CD4-positive, alpha-beta T cell (primary cell): ENCODE measurements at regions not wholly inside any gene's neighbourhood (a gene's known extent, or its start where the extent isn't known, plus 50 kb on each side); places are given as distances from the start of the nearest gene placed in this dataset.

Source experiments
- ATAC-seq: fragments of 200-7000 bp; cut with Tn5 transposase; one replicate; pipeline ENCODE4 v1.10.0; 2022; ENCODE audit warnings: mild to moderate bottlenecking; ENCODE audit not compliant: poor library complexity
- CTCF ChIA-PET: fragments of 350-600 bp; sonication (Branson Sonifier 250); formaldehyde crosslinking; loops from one replicate; lab custom pipeline; 2021; ENCODE audit warnings: antibody characterized with exemption, inconsistent platforms; lab: Charles Lee
- POLR2A ChIA-PET: fragments of 350-600 bp; sonication (Branson Sonifier 250); formaldehyde crosslinking; loops from one replicate; lab custom pipeline; 2021; ENCODE audit warnings: antibody characterized with exemption, inconsistent platforms; lab: Charles Lee
- DNase-seq, 14 experiments: peaks; one replicate each; pipeline ENCODE4 v3.0.0-alpha.2; 2013 to 2020; ENCODE audit warnings: mixed read lengths in 2 of 14
- H3K27ac ChIP-seq, 2 donors: one replicate each; pipeline versions ENCODE4 v1.5.1 to v1.7.0; 2013; ENCODE audit warnings: low read length in 2 of 2, low read depth in 1 of 2, mild to moderate bottlenecking in 1 of 2
- H3K27me3 ChIP-seq, 2 experiments: 1 replicate in 1 of 2; 2 replicates in 1 of 2; pipeline versions ENCODE4 v1.6.1 to v1.7.0; 2013; ENCODE audit warnings: low read length in 2 of 2, control low read depth in 1 of 2, mild to moderate bottlenecking in 1 of 2, moderate library complexity in 1 of 2; ENCODE audit not compliant: insufficient read depth in 2 of 2, control insufficient read depth in 1 of 2
- H3K36me3 ChIP-seq: one replicate; pipeline ENCODE4 v1.6.1; 2013; ENCODE audit warnings: low read length, control low read depth; ENCODE audit not compliant: insufficient read depth
- H3K4me1 ChIP-seq: one replicate; pipeline ENCODE4 v1.6.1; 2013; ENCODE audit warnings: low read length, control low read depth; ENCODE audit not compliant: insufficient read depth
- H3K4me3 ChIP-seq: one replicate; pipeline ENCODE4 v1.5.1; 2013; ENCODE audit warnings: mild to moderate bottlenecking, low read length, moderate library complexity
- H3K9me3 ChIP-seq, 2 experiments: 1 replicate in 1 of 2; 2 replicates in 1 of 2; pipeline versions ENCODE4 v1.6.1 to v1.7.0; 2013; ENCODE audit warnings: low read length in 2 of 2, mild to moderate bottlenecking in 2 of 2, control low read depth in 1 of 2, moderate library complexity in 1 of 2; ENCODE audit not compliant: control insufficient read depth in 1 of 2, insufficient read depth in 1 of 2
- H3K27ac Mint-ChIP-seq: one replicate; pipeline ENCODE4 v1.8.0; 2020; ENCODE audit warnings: mixed read lengths
- H3K27me3 Mint-ChIP-seq: one replicate; pipeline ENCODE4 v1.8.0; 2021; ENCODE audit warnings: mixed read lengths
- H3K36me3 Mint-ChIP-seq: one replicate; pipeline ENCODE4 v1.8.0; 2021; ENCODE audit warnings: low read depth, mixed read lengths
- H3K4me1 Mint-ChIP-seq: one replicate; pipeline ENCODE4 v1.8.0; 2021; ENCODE audit warnings: low read depth, mixed read lengths
- H3K4me3 Mint-ChIP-seq: one replicate; pipeline ENCODE4 v1.8.0; 2020; ENCODE audit warnings: mild to moderate bottlenecking, mixed read lengths
- H3K9me3 Mint-ChIP-seq: one replicate; pipeline ENCODE4 v1.8.0; 2020; ENCODE audit warnings: mixed read lengths
- CTCF ChIP-seq: fragments of 200-600 bp; IDR thresholded peaks from one replicate; pipeline ENCODE4 v1.8.0; 2022; ENCODE audit warnings: antibody characterized with exemption, mild to moderate bottlenecking
- intact Hi-C, 2 experiments: fragments of 100-400 bp; cut with DNase I in 1 of 2; cut with micrococcal nuclease in 1 of 2; formaldehyde crosslinking; loops; one replicate each; pipeline versions ENCODE4 v1.15.1 to v1.9.0; 2023 to 2025; cut with DNase I, micrococcal nuclease

GRCh38 chr1:194024659-194025058, 838.2 kb upstream of the B3GALT2 start:
- Mint-ChIP-seq H3K4me1 (peaks cover 5% of the 10 kb centered on the region), H3K27me3 (no peaks in the 10 kb centered on the region), H3K9me3 (peaks cover 2% of the 10 kb centered on the region), H3K27ac (no peak overlapping the region), H3K4me3 (no peak overlapping the region), H3K36me3 (no peaks in the 10 kb centered on the region)
- intact Hi-C loops, result no loop called here
- Histone ChIP-seq H3K36me3 (no peaks in the 10 kb centered on the region), H3K4me1 (no peaks in the 10 kb centered on the region), H3K9me3 (no peaks in the 10 kb centered on the region), H3K4me3 (no peak overlapping the region), H3K27ac (no peak overlapping the region), H3K27me3 (no peaks in the 10 kb centered on the region)
- DNase-seq (no peak), ATAC-seq (no peak)
- ChIA-PET CTCF (no interaction called here), POLR2A (interaction anchor here (0.6 to 1.1 kb wide), 3 partner anchors 21 to 332 kb away, joined by 3 to 4 read pairs (median 3); no protein-coding TSS in a partner anchor)
- TF ChIP-seq CTCF, result no peak

- DNase-seq, result no peak
- intact Hi-C loops, result no loop called here
- POLR2A ChIA-PET, result no interaction called here
- Mint-ChIP-seq H3K36me3 (no peaks in the 10 kb centered on the region), H3K4me1 (no peaks in the 10 kb centered on the region), H3K27me3 (no peaks in the 10 kb centered on the region), H3K27ac (no peak overlapping the region), H3K9me3 (peaks cover 5% of the 10 kb centered on the region), H3K4me3 (no peak overlapping the region)
- Histone ChIP-seq H3K4me1 (no peaks in the 10 kb centered on the region), H3K4me3 (no peak overlapping the region), H3K27me3 (no peaks in the 10 kb centered on the region), H3K27ac (no peak overlapping the region), H3K36me3 (no peaks in the 10 kb centered on the region), H3K9me3 (no peaks in the 10 kb centered on the region)
- TF ChIP-seq CTCF, result no peak
- no peak for ATAC-seq
- CTCF ChIA-PET, result interaction anchor here (1.9 kb wide), 1 partner anchor 9 kb away, joined by 4 read pairs; no protein-coding TSS in a partner anchor
These were observed 827.6 kb upstream of the B3GALT2 start for GRCh38 chr1:194014014-194014413.

- no peaks in the 10 kb centered on the region for H3K9me3 ChIP-seq
- H3K27ac ChIP-seq, result no peak overlapping the region
- no peaks in the 10 kb centered on the region for H3K27me3 ChIP-seq
- no peak for TF ChIP-seq CTCF
- no peaks in the 10 kb centered on the region for H3K27me3 Mint-ChIP-seq
- intact Hi-C loops, result no loop called here
- H3K36me3 Mint-ChIP-seq, result no peaks in the 10 kb centered on the region
- ATAC-seq, result no peak
- H3K4me1 ChIP-seq, result no peaks in the 10 kb centered on the region
- no peak overlapping the region for H3K4me3 Mint-ChIP-seq
- CTCF ChIA-PET, result interaction anchor here (1.9 kb wide), 1 partner anchor 9 kb away, joined by 4 read pairs; no protein-coding TSS in a partner anchor
- no peak overlapping the region for H3K4me3 ChIP-seq
- no peak for DNase-seq
- no peaks in the 10 kb centered on the region for H3K36me3 ChIP-seq
- no peaks in the 10 kb centered on the region for H3K4me1 Mint-ChIP-seq
- POLR2A ChIA-PET, result no interaction called here
- H3K27ac Mint-ChIP-seq, result no peak overlapping the region
- peaks cover 7% of the 10 kb centered on the region for H3K9me3 Mint-ChIP-seq
These were observed 827.1 kb upstream of the B3GALT2 start for GRCh38 chr1:194013561-194013960.
